DMS 273 (cell line): ENCODE measurements at regions not wholly inside any gene's neighbourhood (a gene's known extent, or its start where the extent isn't known, plus 50 kb on each side); places are given as distances from the start of the nearest gene placed in this dataset.
"Not testable (repeated sequence)": the region's sequence is repeated elsewhere in the genome, so short reads cannot be mapped to it uniquely, and the experiment has no call there.

Experiments
- DNase-seq: peaks from one replicate; lab custom pipeline; 2025; ENCODE audit not compliant: unreplicated experiment; lab: John Stamatoyannopoulos, UW

DNA sequence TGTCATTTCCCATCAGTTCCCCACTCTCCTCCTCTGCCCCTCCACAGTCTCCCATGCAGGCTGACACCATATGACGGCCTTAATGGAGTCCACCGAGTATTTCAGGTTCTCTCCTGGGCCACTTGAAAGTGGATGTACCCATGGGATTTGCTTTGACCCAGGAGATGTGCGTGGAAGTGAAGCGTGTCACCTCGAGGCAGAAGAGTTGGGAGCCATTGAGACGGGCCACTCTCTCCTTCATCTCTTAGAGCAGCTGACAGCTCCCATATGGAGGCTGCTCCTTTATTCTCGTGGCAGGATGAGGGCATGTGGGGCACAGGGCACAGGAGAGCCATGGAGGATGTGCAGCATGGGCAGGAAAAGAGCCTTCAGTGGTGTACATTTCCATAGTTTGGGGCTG is 144.7 kb upstream of the CRYM start:
- DNase-seq, result not testable (repeated sequence)

DNA sequence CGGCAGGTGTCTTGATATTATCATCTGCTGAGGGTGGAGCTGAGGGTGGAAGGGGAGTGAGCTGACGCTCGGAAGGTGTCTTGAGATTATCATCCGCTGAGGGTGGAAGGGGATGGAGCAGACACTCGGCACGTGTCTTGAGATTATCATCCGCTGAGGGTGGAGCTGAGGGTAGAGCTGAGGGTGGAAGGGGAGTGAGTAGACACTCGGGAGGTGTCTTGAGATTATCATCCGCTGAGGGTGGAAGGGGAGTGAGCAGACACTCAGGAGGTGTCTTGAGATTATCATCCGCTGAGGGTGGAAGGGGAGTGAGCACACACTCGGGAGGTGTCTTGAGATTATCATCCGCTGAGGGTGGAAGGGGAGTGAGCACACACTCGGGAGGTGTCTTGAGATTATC is 126.6 kb upstream of the CRYM start:
- not testable (repeated sequence) for DNase-seq

DNA sequence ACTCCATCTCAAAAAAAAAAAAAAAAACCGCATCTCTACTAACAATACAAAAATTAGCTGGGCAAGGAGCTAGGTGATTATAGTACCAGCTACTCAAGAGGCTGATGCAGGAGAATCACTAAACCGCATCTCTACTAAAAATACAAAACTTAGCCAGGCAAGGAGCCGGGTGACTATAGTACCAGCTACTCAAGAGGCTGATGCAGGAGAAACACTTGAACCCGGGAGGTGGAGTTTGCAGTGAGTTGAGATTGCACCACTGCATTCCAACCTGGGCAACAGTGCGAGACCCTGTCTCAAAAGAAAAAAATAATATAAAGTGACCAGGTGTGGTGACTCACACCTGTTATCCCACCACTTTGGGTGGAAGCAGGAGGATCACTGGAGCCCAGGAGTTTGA is 119.8 kb upstream of the CRYM start:
- DNase-seq, result not testable (repeated sequence)

DNA sequence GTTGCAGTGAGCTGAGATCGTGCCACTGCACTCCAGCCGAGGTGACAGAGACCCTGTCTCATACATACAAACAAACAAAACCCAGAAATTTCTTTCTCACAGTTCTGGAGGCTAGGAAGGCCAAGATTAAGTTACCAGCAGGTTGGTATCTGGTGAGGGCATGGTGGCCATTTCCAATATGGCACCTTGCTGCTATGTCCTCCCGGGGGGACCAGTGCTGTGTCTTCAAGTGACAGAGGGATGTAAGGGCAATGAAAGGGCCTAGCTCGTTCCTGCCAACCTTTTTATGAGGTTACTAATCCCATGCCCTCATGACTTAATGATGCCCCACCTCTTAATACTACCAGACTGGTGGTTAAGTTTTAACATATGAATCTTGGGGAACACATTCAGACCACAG is 118.5 kb upstream of the CRYM start:
- DNase-seq, result not testable (repeated sequence)

DNA sequence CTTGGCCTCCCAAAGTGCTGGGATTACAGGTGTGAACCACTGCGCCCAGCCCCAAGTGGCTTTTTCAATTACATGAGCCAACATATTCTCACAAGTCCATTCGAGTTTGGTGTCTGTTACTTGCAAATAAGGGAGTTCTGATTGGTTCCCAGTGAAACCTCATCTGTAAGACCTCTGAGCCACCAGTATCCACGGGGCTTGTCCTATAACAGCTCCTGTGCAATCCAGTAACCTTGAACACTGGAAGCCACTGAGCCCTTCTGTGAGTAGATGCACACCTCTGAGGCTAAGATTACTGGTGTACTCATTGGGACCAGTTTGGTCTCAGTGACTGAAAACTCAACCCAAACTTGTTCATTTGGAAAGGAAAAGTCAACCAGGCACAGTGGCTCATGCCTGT is 112.5 kb upstream of the CRYM start:
- DNase-seq, result not testable (repeated sequence)

DNA sequence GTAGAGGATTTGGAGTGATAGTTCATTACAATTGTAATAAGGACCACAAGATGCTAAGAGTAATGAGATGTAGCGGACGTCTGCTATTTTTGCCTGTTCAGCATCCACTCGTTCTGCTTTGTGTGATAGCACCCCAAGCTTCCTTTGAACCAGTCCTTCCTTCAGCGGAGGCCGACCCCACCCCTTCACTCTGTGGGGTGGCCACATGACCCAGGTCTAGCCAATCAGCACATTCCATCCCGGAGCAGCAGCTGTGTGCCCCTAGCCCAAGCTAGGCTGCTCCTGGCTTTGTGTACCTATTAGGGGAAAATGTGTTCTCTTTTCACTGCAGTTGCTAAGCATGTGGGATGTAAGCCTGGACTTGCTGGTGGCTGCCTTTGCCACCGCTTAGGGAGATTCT is 111.8 kb upstream of the CRYM start:
- DNase-seq, result not testable (repeated sequence)

DNA sequence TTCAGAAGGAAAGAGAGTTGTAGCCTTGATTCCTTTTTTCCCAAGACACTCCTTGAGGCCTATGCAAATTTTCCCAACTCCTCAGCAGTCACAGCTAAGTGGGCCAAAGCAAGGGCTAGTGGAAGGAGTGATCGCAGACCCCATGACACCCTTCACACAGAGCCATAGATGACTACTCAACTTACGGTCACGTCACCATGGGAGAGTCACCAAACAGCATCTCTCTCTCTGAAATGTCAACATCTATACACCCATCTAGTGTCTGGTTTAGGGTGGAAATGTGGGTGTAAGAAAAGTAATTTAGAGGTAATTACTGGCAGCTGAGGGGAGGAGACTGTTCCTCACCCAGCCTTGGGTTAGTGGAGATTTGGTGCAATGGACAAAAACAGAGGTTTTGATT is 109.7 kb upstream of the CRYM start:
- DNase-seq, result not testable (repeated sequence)

DNA sequence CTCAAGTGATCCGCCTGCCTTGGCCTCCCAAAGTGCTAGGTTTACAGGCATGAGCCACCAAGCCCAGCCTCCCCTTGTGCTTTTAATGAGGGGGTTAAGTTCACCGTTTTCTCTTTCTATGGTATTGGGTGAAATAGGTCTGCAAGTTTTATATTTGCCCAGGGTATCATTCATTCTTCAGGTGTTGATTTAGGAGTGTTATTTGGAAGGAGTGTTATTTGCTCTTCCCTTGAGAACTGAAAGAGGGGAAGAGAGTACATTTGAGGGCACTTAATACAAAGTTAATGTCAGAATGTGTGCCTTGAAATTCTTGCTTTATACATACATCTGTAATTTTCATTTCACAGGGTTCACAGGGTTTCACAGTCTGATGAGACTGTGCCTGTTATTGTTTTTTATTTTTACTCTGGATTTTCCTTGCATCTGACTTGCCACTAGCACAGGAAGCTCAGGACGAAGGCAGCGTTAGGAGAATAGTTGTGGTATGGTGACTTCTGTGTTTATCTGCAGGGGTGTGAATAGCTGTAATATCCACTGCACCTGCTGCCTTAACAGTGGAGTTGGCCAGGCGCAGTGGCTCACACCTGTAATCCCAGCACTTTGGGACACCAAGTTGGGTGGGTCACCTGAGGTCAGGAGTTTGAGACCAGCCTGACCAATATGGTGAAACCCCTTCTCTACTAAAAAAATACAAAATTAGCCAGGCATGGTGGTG is 108.3 kb upstream of the CRYM start:
- DNase-seq, result not testable (repeated sequence)

DNA sequence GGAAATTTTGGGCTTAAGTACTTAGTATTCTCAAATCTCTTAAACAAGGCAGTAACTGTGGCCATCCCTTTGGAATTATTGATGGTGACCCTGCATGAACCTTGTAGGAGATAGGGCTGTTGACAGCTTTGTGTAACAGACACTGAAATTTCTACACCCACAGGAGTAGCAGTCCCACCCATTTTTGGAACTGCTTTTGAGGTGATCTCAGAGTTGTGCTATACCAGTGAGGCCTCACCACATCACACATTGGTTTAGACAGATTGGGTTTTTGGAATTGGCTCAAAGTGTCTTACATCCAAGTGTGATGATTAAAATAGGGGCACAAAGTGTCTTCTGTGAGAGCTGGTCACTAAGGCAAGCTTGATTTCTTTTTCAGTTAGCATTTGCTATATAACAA is 105.6 kb upstream of the CRYM start:
- DNase-seq, result not testable (repeated sequence)

DNA sequence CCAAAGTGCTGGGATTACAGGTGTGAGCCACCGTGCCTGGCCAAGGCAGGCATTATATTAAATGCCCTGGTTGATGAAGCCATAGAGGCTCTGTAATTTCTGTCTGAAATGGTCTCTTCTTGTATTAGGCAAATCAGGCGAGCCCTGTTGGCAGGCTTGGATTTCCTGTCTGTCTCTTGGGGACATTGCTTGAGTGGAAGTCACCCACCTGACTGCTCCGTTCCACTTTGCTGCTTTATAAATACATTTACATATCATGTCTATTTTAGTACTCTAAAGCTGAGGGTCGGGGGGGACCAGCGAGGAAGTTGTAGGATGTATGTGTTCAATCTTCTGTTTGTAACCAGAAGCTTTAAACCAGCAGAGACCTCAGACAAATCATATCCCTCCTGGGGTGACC is 101.6 kb upstream of the CRYM start:
- DNase-seq, result not testable (repeated sequence)

DNA sequence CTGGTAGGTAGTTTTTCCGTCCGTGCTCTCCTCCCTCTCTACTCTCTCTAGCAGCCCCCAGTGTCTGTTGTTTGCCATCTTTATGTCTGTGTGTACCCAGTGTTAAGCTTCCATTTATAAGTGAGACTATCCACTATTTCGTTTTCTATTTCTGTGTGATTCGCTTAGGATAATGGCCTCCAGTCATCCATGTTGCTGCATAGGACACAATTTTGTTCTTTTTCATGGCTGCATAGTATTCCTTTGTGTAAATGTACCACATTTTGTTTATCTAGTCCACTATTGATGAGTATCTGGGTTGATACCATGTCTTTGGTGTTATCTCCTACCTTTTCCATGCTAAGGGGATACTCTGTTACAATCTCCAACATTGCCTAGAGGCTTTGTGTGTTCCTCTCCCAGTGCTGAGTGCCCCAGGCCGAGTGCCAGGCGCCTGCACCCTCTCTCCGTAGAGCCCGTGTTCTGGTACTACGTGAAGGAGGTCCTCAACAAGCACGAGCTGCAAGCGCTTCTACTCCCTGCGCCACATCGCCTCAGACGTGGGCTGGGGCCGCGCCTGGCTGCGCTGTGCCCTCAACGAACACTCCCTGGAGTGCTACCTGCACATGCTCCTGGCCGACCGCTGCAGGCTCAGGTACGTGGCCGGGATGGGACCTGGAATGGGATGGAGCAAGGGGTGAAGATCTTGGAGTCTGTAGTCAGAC is 98.3 kb upstream of the CRYM start:
- DNase-seq, result not testable (repeated sequence)

DNA sequence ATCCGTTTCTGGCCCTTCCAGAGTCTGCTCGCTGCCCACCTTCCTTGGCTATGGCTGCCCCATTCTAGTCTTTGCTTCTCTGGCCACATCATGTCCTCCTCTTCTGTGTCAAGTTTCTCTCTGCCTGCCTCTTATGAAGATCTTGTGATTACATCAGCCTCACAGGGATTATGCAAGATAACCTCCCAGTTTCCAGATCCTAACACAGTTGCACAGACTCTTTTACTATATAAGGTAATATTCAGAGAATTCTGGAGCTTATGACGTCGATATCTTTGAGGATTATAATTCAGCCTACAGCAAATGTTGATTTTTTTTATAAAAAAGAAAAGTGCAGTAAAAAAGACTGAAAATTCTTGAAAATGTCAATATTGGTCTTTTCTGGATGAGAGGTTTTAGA is 97.2 kb upstream of the CRYM start:
- DNase-seq, result not testable (repeated sequence)

DNA sequence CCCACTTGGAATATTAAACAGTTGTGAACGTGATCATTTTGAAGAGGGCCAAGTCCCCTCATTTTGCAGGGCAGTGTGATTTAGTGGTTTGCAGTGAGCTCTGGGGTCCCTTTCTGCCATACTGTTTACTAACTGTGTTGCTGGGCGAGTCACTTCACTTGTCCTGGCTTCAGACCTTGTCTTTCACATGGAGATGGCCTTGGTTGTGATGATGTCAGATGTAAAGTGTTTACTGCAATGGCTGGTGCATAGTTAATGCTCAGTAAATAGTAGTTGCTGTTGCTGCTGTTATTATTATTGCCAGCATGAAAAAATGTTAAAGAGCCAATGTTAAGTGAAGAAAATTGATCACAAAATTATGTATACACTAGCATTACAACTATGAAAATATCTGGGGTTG is 95.4 kb upstream of the CRYM start:
- DNase-seq, result not testable (repeated sequence)

DNA sequence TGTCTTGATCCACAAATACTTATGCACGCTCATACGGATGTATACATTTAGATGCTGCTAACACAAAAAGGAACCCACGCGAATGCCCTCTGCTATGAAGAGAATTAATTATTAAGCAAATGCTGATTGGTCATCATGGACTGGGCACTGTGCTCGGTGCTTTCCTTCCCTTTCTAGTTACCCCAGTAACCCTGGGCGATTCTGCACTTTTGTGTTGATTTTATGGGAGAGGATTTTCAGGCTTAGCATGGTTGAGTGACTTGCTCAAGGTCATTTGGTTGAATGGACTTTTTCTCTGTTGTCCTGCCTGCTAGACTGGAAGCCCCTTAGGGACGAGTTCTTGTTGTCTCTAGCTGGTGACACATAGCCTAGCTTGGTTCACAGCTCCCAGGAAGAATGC is 94.8 kb upstream of the CRYM start:
- DNase-seq, result not testable (repeated sequence)

DNA sequence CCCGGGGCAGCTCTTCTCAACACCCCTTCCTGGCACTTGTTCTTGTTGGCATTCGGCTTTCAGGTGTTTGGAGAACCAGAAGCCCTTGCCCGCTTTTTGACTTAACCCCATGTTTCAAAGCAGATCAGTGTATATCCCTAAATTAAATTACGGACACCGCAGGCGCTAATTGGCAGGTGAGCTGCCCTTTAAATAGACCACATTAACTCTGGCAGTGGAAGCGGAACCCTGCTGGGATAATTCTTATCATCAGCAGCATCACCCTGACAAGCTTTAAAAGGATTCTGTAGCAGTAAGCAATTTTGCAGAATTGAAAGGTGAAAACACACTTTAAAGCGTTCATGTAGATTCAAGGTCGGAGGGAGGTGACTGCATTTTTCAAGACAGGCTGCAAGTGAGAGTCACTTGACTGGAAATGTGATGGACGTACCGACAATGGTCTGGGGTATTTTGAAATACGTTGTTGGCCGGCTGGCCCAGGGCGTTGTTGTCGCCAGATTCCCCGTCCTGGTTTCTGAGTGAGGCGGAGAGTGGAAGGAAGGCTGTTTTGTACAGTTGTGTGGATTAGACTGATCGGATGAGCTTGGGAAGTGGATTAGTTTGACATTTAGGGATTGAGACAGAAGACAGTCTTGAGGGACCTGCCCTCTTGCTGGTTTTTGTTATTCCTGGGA is 94.2 kb upstream of the CRYM start:
- peak; percentile 37 for DNase-seq

DNA sequence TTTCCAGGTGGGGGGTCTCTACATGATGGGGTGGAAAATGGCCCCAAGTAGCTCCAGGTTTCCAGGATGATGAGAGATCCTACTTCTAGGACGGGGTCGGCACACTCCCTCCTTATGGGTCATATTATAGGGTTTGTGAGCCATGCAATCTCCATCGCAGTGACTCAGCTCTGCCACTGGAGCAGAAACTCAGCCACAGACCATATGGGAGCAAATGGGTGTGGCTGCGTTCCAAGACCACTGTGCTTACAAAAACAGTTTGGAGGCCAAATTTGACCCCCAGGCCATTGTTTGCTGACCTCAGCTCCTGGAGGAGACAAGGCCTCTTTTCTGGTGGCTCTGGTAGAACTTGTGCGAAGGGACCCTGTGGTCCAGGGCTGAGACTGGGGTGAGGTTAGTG is 92.7 kb upstream of the CRYM start:
- DNase-seq, result peak; percentile 62

DNA sequence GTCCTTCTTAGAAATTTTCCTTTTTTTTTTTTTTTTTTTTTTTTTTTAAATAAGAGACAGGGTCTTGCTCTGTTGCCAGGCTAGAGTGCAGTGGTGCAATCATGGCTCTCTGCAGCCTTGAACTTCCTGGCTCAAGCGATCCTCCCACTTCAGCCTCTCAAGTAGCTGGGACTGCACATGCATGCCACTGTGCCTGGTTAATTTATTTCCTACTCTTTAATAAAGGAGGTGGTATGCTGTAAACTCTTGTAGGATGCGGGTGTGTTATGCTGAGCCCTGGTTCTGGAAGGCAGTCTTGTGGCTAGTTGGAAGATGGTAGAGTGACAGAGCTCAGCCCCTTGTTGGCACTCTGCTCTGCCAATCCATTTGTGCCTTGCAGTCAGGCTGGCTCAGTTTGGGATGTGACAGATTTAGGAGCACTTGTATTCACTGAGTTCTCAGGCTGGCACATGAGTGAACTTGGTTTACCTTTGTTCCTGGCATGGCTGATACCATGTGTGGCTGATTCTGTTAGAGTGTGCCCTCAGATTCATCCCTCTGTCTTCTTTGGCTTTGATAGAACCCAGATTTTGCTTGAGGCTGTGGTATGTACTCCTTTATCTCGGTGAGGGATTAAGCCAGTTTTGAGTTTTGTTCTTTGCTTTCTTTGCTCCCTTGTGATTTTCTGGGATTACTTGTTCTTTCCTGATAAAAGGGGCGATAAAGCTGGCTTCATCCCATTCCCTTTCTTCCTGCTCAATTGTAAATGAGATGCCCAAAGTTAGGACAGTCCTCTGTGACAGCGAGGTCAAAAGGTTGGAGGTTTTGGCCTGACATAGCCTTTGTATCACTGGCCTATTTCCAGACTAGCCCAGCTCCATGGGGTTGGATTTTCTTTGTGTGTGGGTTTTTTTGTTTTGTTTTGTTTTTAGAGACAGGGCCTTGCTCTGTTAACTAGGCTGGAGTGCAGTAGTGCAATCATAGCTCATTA is 91.2 kb upstream of the CRYM start:
- DNase-seq, result not testable (repeated sequence)

DNA sequence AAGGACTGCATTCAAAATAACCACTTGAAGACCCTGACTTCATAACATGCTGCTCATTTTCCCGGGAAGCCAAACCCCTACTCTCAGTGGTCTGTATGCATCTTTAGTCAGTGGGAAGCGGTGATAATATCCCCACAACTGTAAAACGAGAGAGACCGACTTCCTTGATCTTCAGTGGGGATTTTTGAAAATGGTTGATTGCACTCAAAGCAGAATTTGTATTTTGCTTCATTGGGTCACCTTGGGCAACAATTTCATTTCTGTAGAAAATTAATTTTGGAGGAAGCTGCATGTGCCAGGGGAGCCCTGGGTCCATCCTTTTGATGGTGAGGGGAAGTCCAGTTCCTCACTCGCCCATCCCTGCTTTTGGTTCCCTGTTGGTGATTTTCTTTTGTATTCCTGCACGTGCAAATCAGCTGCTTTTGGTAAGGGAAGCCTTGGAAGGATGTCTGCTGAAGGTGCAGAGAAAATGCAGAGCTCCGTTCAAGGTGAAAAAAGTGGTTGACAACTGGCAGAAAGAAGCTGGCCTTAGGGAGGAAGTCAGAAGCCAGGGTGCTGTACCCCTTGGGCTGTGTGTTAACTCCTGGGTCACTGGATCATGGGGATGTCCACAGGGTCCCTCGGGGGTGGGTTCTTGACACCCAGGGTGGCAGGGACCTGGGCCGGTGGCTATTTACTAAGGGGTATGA is 89.8 kb upstream of the CRYM start:
- not testable (repeated sequence) for DNase-seq

DNA sequence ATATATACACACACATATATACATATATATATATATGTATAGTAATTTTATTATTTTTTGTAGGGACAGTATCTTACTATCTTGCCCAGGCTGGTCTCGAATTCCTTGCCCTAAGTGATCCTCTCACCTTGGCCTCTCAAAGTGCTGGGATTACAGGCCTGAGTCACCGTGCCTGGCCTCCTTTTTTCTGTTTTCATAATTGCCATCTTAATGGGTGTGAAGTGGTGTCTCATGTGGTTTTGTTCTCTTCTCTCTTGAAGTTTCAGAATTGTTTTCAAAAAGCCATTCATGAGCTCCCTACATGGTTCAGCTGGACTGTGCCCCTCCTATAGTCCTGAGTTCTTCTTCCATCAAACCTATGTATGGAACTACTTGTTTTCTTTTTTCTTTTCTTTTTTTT is 88.9 kb upstream of the CRYM start:
- not testable (repeated sequence) for DNase-seq

DNA sequence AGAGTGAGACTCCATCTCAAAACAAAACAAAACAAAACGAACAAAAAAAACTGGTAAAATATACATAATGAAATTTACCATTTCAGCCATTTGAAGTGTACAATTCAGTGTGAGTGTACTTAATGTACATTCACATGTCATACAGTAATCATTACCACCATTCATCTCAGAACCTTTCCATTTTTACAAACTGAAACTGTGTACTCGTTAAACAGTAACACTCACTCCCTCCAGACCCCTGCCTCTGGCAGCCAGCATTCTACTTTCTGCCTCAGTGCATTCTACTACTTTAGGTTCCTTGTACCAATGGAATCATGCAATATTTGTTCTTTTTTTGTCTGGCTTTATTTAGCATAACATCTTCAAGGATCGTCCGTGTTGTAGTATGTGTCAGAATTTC is 87.5 kb upstream of the CRYM start:
- DNase-seq, result not testable (repeated sequence)
